IPS-NIHi7 (cell line): ENCODE measurements at regions not wholly inside any gene's neighbourhood (a gene's known extent, or its start where the extent isn't known, plus 50 kb on each side); places are given as distances from the start of the nearest gene placed in this dataset.
"Not testable (repeated sequence)": the region's sequence is repeated elsewhere in the genome, so short reads cannot be mapped to it uniquely, and the experiment has no call there.

Source experiments
- DNase-seq: peaks from one replicate; pipeline ENCODE4 v3.0.0; 2012; ENCODE audit warnings: mixed read lengths; ENCODE audit errors: extremely low spot score

GRCh38 chr11:79520086-79520485 lies 79.3 kb upstream of the TENM4 start:
- no peak for DNase-seq

DNA sequence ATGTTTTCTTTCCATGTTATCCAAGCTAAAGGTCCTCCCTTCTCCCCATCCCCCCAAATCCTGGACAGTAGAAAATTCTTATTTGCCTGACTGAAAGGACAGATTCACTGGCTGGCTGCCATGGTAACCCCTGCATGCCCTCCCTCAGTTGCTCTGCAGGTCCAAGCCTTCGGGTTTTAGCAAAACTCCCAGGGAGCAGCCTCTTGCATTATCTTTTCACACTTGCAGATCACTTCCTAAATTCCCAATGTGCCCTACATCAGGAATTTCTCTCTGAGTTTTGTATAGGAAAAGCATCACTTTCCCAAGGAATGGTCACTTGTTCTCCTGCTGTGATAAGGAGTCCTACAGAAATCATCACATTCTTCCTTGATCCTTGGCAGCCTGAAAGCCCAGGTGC lies 75.0 kb upstream of the TENM4 start:
- DNase-seq, result no peak

- no peak for DNase-seq
Observed at GRCh38 chr11:79514695-79515094, 73.9 kb upstream of the TENM4 start.

- DNase-seq, result no peak
Observed at GRCh38 chr11:79514290-79514689, 73.5 kb upstream of the TENM4 start.

GRCh38 chr11:79512706-79513469 lies 72.1 kb upstream of the TENM4 start:
- no peak for DNase-seq

DNA sequence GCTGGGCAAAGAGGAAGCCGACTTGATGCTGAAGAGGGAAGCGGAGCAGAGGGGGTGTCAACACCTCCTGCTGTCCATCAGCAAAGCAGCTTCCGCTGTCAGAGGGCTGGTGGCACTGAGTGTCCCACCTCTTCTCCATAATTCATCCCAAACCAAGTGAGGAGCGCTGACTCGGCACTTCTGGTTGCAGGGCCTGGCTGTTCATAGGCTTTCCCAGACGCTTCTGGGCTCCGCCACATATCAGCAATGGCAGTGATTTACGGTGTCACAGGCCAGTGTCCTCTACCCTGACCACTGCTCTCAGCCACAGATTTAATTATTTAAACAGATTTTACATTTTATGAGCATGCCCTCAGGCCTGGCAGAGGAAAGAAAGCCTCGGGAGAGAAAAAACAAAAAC lies 70.1 kb upstream of the TENM4 start:
- no peak for DNase-seq

DNA sequence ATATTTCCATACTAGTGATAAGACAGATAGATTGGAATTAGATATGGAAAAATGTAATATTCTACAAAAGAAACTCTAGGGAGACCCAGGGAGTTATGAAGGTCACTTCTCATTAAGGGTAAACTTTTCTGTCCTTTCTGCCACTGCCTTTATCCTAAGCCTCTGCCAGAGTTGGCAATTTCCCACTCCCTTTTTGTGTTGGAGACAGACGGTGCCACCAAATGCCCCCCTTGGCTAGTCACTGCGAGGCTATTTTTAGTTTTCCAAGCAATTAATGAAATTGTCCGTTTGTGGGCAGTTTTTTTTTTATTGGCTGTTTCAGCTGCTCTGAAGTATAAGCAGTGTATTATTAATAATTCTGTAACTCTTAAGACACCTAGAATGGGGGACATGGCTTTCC lies 67.6 kb upstream of the TENM4 start:
- DNase-seq, result no peak

DNA sequence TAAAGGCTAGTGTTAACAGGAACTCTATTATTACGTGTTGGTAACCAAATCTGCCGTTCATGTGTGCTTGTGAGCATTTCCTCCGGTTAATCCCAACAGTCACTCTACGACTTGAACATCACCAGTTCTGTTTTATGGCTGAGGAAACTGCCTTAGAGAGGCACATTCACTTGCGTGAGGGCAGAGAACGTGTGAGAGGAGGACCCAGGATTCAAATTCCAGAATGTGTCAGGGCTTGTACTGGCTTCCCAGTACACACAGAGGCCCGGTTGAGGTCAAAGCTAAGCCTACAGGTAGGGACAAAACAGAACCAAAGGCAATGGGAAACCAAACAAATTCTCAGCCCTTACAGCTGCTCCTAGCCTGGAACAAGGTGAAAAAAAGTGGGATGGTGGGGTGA lies 66.9 kb upstream of the TENM4 start:
- DNase-seq, result no peak

DNA sequence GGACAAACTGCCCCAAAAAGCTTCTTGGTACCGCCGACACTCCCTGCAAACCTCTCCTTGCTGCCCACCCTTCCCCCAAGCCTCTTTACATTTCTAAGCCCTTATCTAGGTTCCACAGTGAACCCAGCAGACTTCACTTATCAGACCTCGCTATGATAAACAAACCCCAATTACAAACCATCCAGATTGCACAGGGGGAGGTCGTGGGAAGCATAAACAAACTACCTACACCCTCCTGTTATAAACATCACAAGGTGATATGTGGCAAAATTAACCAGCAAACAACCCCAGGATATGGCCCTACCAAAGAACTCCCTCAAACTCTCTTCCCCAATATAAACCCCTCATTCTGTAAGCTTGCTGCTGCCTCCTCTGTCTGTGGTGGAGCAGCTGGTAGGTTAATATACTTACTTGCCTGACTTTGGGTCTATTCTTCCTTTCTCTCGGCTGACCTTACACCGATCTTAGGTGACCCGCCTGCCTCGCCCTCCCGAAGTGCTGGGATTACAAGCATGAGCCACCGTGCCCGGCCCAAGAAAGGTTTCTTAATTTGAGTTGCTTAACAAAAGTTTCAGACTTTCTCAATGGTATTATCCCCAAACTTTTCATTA lies 66.0 kb upstream of the TENM4 start:
- DNase-seq, result no peak

GRCh38 chr11:79506124-79506523 lies 65.3 kb upstream of the TENM4 start:
- DNase-seq, result no peak

- no peak for DNase-seq
Observed at GRCh38 chr11:79503028-79503427, 62.2 kb upstream of the TENM4 start.

DNA sequence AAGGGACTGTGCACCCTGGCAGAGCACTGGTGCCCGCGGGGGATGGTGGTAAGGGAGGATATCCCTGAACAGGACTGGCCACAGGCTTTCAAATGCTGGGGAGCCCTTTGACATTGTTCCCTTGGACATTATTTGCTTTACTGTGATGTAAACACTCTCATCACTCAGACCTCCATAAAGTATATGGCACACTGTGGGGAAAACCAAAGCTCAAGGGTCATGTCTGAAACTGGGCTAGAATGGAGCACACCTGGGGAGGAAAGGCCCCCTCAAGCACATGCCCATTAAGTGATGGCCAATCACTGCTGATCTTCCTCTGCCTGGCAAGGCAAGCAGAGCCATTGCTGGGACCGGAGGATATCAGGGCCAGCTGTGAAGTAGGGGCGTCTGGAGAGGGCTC lies 60.9 kb upstream of the TENM4 start:
- no peak for DNase-seq

GRCh38 chr11:79499929-79500328 lies 59.1 kb upstream of the TENM4 start:
- DNase-seq, result not testable (repeated sequence)

DNA sequence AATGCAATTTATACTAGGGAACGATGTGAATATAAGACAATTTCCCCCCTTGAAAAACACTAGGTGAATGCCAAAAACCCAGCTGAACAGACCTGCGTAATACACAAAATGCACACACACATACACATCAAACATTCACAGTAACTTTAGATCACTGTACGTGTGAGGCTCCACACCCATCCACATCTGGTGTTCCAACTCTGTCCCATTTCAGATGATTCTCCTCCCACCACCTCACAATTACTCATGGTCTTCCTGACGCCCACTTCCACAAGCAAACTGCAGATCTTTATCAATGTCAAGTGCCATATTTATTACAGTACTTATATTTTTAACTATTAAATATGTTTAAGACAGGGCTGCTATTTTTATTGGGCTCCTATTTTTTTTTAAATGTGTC lies 57.8 kb upstream of the TENM4 start:
- DNase-seq, result no peak

DNA sequence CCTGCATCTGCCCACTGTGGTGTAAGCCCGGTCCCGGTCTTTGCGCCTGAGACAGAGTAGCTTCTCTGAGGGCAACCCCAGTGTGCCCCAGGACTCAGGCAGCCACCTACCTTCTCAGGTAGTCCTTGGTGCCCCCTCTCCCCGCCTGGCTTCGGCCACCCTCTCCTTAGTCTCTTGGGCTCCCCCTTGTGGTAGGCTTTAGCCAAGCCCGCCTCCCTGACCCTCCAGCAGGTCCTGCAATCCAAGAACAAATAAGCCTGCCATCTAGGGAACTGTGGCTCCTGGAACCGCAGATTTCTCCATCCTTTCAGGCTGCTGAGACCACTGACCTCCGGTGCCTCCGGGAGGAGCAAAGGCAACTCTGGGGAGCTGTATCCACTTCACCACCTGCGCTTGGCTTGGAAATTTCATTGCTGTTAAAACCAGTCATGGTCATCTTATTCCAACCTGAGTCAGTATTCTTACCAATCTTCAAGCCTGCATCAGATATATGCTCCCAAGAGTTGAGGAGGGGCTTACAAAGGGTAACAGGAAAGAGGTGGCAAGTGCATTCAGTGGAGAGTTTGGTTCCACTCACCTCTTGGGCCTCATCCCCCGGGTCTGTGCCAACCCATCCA lies 52.8 kb upstream of the TENM4 start:
- DNase-seq, result peak; percentile 94

GRCh38 chr11:79492008-79492407 lies 51.2 kb upstream of the TENM4 start:
- DNase-seq, result no peak
